ENCODE measurements at regions not wholly inside any gene's neighbourhood (a gene's known extent, or its start where the extent isn't known, plus 50 kb on each side); places are given as distances from the start of the nearest gene placed in this dataset.

DNA sequence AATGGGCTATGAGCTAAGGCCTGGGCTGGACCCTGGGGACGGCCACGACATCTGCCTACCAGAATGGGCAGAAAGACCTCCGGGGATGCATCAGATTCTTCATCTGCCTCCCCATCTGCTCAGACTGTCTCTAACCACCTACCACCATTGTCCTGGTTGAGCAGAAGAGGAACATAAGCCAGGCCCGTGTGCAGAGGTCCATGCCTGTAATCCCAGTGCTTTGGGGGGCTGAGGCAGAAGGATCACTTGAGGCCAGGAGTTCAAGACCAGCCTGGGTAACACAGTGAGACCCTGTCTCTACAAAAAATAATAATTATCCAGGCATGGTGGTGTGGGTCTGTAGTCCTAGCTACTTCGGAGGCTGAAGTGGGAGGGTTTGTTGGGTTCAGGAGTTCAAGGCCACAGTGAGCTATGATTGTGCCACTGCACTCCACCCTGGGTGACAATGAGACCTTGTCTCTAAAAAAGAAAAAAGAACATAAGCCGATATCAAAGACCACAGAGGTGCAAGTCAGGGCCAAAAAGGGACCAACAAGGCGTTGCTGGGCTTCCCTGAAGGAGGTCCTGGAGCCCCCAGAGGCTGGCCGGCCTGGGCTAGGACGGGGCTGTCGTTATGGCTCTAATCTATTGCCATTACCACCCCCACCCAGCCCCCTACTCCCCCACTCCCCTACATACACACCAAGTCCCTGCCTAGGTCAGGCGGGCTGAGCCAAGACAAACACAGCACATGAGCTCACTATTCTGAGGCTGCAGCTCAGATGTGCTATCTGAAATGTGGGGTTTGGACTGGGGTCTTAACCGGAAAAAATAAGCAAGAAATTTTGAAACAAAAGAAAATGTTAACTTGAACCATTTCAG, 239.2 kb upstream of the RAB4A start (continued):
- TF ChIP-seq, protein P1, sequence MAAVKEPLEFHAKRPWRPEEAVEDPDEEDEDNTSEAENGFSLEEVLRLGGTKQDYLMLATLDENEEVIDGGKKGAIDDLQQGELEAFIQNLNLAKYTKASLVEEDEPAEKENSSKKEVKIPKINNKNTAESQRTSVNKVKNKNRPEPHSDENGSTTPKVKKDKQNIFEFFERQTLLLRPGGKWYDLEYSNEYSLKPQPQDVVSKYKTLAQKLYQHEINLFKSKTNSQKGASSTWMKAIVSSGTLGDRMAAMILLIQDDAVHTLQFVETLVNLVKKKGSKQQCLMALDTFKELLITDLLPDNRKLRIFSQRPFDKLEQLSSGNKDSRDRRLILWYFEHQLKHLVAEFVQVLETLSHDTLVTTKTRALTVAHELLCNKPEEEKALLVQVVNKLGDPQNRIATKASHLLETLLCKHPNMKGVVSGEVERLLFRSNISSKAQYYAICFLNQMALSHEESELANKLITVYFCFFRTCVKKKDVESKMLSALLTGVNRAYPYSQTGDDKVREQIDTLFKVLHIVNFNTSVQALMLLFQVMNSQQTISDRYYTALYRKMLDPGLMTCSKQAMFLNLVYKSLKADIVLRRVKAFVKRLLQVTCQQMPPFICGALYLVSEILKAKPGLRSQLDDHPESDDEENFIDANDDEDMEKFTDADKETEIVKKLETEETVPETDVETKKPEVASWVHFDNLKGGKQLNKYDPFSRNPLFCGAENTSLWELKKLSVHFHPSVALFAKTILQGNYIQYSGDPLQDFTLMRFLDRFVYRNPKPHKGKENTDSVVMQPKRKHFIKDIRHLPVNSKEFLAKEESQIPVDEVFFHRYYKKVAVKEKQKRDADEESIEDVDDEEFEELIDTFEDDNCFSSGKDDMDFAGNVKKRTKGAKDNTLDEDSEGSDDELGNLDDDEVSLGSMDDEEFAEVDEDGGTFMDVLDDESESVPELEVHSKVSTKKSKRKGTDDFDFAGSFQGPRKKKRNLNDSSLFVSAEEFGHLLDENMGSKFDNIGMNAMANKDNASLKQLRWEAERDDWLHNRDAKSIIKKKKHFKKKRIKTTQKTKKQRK (IDR thresholded peaks at IDR 0.05; ENCODE audit: low read length), result no peak
- peak; percentile 54; the same call in 1 of the 2 replicates for TF ChIP-seq ISL2 (CRISPR knock-in tag; IDR thresholded peaks at IDR 0.05)
- TF ChIP-seq HDAC2 (CRISPR knock-in tag; IDR thresholded peaks at IDR 0.05), result peak; percentile 52; the same call in 1 of the 2 replicates
- no peak for TF ChIP-seq ZNF75D (CRISPR knock-in tag; IDR thresholded peaks at IDR 0.05; ENCODE audit: borderline replicate concordance)
- TF ChIP-seq FOXO1 (CRISPR knock-in tag; IDR thresholded peaks at IDR 0.05), result peak; percentile 62; the same call in 1 of the 2 replicates
- TF ChIP-seq, protein P2, sequence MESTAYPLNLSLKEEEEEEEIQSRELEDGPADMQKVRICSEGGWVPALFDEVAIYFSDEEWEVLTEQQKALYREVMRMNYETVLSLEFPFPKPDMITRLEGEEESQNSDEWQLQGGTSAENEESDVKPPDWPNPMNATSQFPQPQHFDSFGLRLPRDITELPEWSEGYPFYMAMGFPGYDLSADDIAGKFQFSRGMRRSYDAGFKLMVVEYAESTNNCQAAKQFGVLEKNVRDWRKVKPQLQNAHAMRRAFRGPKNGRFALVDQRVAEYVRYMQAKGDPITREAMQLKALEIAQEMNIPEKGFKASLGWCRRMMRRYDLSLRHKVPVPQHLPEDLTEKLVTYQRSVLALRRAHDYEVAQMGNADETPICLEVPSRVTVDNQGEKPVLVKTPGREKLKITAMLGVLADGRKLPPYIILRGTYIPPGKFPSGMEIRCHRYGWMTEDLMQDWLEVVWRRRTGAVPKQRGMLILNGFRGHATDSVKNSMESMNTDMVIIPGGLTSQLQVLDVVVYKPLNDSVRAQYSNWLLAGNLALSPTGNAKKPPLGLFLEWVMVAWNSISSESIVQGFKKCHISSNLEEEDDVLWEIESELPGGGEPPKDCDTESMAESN (CRISPR knock-in tag; conservative IDR thresholded peaks at IDR 0.05), result no peak
- no peak for TF ChIP-seq ZNF333 (CRISPR knock-in tag; IDR thresholded peaks at IDR 0.05; ENCODE audit: borderline replicate concordance)
- peak; percentile 68 for TF ChIP-seq ZNF503 (CRISPR knock-in tag; IDR thresholded peaks at IDR 0.05)
- peak; percentile 92 for TF ChIP-seq HNF4A (CRISPR knock-in tag; IDR thresholded peaks at IDR 0.05)
- TF ChIP-seq FOXA1 (IDR thresholded peaks at IDR 0.05), result no peak
- peak; percentile 12; the same call in 1 of the 2 replicates for TF ChIP-seq FOXA1 (CRISPR knock-in tag; IDR thresholded peaks at IDR 0.05)
- no peak for TF ChIP-seq SP1 (IDR thresholded peaks at IDR 0.05)
- no peak for TF ChIP-seq SP1 (CRISPR knock-in tag; IDR thresholded peaks at IDR 0.05)
- 0 out of 2 replicates have a peak, but pooled peaks have one; percentile 33 for TF ChIP-seq DPF2 (CRISPR knock-in tag; IDR thresholded peaks at IDR 0.05; ENCODE audit: borderline replicate concordance, low read depth)
- TF ChIP-seq ZNF451 (CRISPR knock-in tag; IDR thresholded peaks at IDR 0.05), result no peak
- TF ChIP-seq SSRP1 (CRISPR knock-in tag; IDR thresholded peaks at IDR 0.05), result no peak
- peak; percentile 61 for TF ChIP-seq TCF7 (IDR thresholded peaks at IDR 0.05; ENCODE audit: low read depth)
- peak; percentile 78; a peak in 3 of 4 replicates for TF ChIP-seq EP300 (IDR thresholded peaks at IDR 0.05; ENCODE audit: low read depth in 2 of 2, low read length in 2 of 2)
- TF ChIP-seq EP300 (CRISPR knock-in tag; IDR thresholded peaks at IDR 0.05; ENCODE audit: borderline replicate concordance), result peak; percentile 63
- TF ChIP-seq SAP130 (CRISPR knock-in tag; IDR thresholded peaks at IDR 0.05; ENCODE audit: low read depth), result 0 out of 2 replicates have a peak, but pooled peaks have one; percentile 34
- TF ChIP-seq NCOR1 (IDR thresholded peaks at IDR 0.05; ENCODE audit: borderline replicate concordance, low read length), result peak; percentile 85; the same call in 1 of the 2 replicates
- TF ChIP-seq, protein P3, sequence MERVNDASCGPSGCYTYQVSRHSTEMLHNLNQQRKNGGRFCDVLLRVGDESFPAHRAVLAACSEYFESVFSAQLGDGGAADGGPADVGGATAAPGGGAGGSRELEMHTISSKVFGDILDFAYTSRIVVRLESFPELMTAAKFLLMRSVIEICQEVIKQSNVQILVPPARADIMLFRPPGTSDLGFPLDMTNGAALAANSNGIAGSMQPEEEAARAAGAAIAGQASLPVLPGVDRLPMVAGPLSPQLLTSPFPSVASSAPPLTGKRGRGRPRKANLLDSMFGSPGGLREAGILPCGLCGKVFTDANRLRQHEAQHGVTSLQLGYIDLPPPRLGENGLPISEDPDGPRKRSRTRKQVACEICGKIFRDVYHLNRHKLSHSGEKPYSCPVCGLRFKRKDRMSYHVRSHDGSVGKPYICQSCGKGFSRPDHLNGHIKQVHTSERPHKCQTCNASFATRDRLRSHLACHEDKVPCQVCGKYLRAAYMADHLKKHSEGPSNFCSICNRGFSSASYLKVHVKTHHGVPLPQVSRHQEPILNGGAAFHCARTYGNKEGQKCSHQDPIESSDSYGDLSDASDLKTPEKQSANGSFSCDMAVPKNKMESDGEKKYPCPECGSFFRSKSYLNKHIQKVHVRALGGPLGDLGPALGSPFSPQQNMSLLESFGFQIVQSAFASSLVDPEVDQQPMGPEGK (CRISPR knock-in tag; IDR thresholded peaks at IDR 0.05), result peak; percentile 61

Measured in HepG2 (cell line).